ENCODE measurements at regions not wholly inside any gene's neighbourhood (a gene's known extent, or its start where the extent isn't known, plus 50 kb on each side); places are given as distances from the start of the nearest gene placed in this dataset.

- Mint-ChIP-seq H3K27ac (no peak overlapping the region), H3K27me3 (no peaks in the 10 kb centered on the region), H3K4me3 (no peak overlapping the region), H3K4me1 (ENCODE audit: unreplicated experiment) (peaks cover 8% of the 10 kb centered on the region), H3K9me3 (peaks cover 26% of the 10 kb centered on the region), H3K36me3 (peaks cover 4% of the 10 kb centered on the region)
- no peak for TF ChIP-seq CTCF (conservative IDR thresholded peaks at IDR 0.05)
- DNase-seq (ENCODE audit: extremely low spot score, unreplicated experiment), result no peak
Measured at GRCh38 chr4:128690011-128690410, 119.5 kb upstream of the JADE1 start.

- no peak overlapping the region for H3K4me3 Mint-ChIP-seq
- no peak overlapping the region for H3K27ac Mint-ChIP-seq
- H3K36me3 Mint-ChIP-seq, result peaks cover 4% of the 10 kb centered on the region
- H3K27me3 Mint-ChIP-seq, result no peaks in the 10 kb centered on the region
- no peak for TF ChIP-seq CTCF (conservative IDR thresholded peaks at IDR 0.05)
- DNase-seq (ENCODE audit: extremely low spot score, unreplicated experiment), result no peak
- peaks cover 8% of the 10 kb centered on the region for H3K4me1 Mint-ChIP-seq (ENCODE audit: unreplicated experiment)
- H3K9me3 Mint-ChIP-seq, result peaks cover 20% of the 10 kb centered on the region
Measured at GRCh38 chr4:128688846-128689437, 120.6 kb upstream of the JADE1 start.

- H3K27ac Mint-ChIP-seq, result no peak overlapping the region
- TF ChIP-seq CTCF (conservative IDR thresholded peaks at IDR 0.05), result no peak
- H3K9me3 Mint-ChIP-seq, result peaks cover 13% of the 10 kb centered on the region
- H3K27me3 Mint-ChIP-seq, result no peaks in the 10 kb centered on the region
- H3K36me3 Mint-ChIP-seq, result peaks cover 4% of the 10 kb centered on the region
- peaks cover 14% of the 10 kb centered on the region for H3K4me1 Mint-ChIP-seq (ENCODE audit: unreplicated experiment)
- no peak overlapping the region for H3K4me3 Mint-ChIP-seq
- DNase-seq (ENCODE audit: extremely low spot score, unreplicated experiment), result no peak
Measured at GRCh38 chr4:128688033-128688721, 121.3 kb upstream of the JADE1 start.

- no peak for DNase-seq (ENCODE audit: extremely low spot score, unreplicated experiment)
- Mint-ChIP-seq H3K36me3 (peaks cover 4% of the 10 kb centered on the region), H3K4me3 (no peak overlapping the region), H3K4me1 (ENCODE audit: unreplicated experiment) (peaks cover 20% of the 10 kb centered on the region), H3K9me3 (peaks cover 12% of the 10 kb centered on the region), H3K27me3 (peaks cover 3% of the 10 kb centered on the region), H3K27ac (no peak overlapping the region)
- no peak for TF ChIP-seq CTCF (conservative IDR thresholded peaks at IDR 0.05)
Measured at GRCh38 chr4:128686810-128687209, 122.7 kb upstream of the JADE1 start.

- Mint-ChIP-seq H3K4me3 (no peak overlapping the region), H3K36me3 (peaks cover 4% of the 10 kb centered on the region), H3K9me3 (peaks cover 12% of the 10 kb centered on the region), H3K27me3 (peaks cover 3% of the 10 kb centered on the region), H3K27ac (peak overlapping the region; percentile 73), H3K4me1 (ENCODE audit: unreplicated experiment) (peaks cover 20% of the 10 kb centered on the region)
- no peak for TF ChIP-seq CTCF (conservative IDR thresholded peaks at IDR 0.05)
- no peak for DNase-seq (ENCODE audit: extremely low spot score, unreplicated experiment)
Measured at GRCh38 chr4:128686032-128686465, 123.5 kb upstream of the JADE1 start.

Data from type B pancreatic cell (in vitro differentiated cells).